GM15510 (cell line): ENCODE measurements at regions not wholly inside any gene's neighbourhood (a gene's known extent, or its start where the extent isn't known, plus 50 kb on each side); places are given as distances from the start of the nearest gene placed in this dataset.

Experiments
- POLR2A ChIP-seq: IDR thresholded peaks from 3 replicates; pipeline ENCODE4 v1.6.1; 2011; ENCODE audit warnings: borderline replicate concordance; ENCODE audit not compliant: insufficient read length; ENCODE audit errors: extremely low read depth

DNA sequence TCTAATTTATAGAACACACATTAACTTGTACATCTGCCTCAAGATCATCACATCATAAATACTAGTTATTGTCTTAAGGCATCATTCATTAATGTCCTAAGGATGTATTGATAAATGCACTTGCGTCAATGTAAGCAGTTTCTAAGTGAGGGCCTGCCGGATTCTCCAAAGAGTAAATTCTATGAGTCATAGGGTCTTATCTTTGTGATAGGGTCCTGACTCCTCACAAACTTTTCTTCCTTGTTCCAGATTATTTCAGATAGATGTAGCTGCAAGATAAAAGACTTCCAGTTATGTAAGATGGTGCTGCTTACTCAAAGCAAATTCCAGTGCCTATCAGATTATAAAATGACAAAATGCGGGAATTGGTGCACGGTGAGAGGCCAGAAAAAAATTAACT lies 315.0 kb upstream of the SLC39A10 start:
- TF ChIP-seq POLR2A, result no peak

DNA sequence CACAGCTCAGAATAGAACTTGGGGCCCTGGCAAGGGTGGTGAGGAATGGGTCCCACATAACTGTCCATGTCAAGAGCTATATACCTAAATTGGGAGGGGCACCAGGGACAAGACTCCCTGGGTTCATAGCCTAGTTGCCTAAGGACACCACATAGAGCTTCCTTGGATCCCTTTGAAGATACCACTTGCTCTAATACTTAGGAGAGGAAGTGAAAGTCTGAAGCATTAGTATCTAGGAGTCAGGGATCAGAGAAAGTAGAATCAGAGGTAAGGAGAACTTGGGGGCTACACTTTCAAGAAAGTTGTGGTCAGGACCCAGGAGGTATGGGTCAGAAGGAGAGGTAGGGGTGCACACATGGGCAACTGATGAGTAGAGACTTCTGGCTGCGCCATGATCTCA lies 318.2 kb upstream of the SLC39A10 start:
- TF ChIP-seq POLR2A, result no peak

DNA sequence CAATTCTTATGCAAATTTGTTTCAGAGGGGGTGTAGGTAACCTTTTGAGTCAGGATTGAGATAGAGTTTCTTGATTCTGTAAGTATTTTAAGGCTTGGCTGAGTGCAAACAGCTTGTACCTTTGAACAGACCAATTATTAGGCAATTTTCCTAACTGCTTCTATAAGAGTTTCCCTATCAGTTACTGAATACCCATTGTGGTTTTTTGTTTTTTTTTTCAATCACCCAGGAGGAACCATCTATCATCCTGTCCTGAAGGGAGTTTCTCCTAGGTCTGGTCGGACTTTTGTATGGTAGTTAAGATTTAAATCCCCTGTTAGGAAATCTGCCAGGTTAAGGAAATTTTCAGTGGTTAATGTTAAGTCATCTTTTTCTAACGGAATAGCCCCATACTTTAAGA lies 319.4 kb upstream of the SLC39A10 start:
- TF ChIP-seq POLR2A, result no peak

DNA sequence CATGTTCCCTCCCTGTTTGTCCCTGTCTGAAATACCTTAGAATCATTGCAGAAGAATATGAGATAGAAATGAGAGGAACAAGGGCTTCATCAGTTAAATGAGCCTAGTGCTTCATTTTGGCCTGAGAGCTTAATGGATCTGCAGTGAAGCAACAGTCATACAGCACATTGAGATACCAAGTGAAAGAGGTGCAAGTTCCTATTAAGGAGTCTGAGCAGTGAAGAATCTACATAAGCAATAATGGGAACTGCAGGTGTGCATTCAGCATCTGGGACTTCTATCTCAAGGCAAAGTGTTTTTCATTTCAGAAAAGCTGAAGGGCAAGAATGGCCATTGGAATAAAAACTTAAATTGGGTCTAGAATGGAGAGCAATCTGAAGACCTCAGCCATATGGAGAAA lies 323.2 kb upstream of the SLC39A10 start:
- TF ChIP-seq POLR2A, result no peak

DNA sequence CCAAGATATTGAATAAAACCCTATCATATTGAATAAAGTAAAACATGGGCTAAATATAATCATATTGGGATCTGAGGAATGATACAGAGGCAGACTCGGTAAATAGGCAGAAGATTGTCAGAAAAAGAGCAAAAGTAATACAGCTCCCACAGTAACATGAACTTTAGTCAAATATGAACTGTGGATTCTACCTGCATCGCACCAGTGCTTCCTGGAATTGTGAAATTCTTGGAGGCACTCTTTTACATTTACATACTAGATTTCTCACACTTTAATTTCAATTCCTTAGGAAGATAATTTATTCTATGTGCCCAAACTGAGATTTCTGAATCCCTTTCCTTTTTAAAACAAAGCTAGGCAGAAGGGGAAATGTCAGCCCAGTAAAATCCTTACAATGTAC lies 325.1 kb upstream of the SLC39A10 start:
- TF ChIP-seq POLR2A, result no peak

DNA sequence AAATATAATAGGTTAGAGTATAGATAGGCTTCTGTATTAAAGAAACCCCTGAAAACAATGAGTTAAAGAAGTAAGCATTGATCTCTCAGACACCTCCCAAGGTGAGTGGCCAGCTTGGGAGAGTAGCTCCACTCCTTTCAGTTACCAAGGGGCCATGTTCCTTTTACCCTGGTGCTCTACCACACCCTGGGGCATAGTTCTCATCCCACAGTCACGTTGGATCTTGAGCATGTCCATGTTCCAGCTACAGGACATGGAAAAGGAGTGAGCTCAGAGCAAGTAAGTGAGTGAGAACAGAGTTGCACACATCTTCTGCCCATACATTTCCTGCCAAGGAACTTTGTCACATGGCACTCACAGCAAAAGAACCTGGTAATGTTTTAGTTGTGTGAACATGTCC lies 325.9 kb upstream of the SLC39A10 start:
- no peak for TF ChIP-seq POLR2A

DNA sequence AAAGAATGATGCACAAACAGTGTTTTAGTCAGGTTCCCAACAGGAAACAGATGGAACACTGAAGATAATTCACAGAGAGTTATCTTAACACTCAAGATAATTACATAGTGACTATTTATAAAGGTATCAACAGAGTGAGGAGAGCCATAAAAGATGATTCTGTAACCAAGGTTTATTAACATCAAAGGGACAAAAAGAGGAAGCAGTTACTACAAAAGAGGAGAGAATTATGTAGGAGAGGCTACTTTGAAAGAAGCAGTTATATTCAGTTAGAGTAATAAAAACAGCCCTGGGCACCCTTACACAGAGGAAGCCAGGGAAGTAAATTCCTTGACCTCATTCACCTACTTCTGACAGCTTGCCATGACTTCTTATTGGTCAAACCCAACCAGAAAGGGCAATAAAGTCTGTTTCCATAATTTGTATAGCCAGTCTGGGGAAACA lies 326.5 kb upstream of the SLC39A10 start:
- no peak for TF ChIP-seq POLR2A

DNA sequence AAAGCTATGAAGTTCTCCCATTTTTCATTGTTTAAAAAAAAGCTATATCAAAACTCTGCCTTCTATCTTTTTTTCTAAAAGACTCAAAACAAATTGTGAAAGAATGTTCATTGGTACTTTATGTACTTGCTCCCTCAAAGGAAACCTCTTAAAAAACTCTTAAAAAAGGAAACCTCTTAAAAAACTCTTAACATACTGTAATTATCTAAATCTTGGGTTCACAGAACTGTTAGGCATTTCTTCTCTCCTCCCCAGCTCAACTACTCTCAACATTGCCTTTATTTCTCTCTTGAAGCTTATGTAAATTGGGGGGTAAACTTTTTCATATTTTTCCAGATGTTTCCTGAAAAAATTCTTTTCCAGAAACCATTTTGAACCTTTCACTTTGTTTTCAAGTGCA lies 330.5 kb upstream of the SLC39A10 start:
- no peak for TF ChIP-seq POLR2A

DNA sequence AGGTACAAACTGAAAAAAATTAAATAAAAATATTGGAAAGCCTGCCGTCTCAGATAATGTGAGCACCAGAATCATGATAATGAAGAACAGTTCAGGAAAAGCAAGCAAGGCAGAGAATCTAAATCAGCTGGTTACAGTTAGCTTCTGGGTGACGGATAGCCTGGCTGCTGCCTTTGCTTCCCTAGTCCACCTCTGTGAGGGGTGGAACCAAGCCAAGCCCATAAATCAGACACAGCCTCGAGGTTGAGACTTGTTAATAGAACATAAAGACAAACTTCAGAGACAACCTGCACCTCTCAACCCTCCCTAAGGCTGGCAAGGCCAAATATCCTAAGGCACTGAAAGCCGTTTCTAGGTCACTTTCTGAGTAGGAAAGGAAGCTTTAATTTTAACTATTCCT lies 334.7 kb upstream of the SLC39A10 start:
- no peak for TF ChIP-seq POLR2A

DNA sequence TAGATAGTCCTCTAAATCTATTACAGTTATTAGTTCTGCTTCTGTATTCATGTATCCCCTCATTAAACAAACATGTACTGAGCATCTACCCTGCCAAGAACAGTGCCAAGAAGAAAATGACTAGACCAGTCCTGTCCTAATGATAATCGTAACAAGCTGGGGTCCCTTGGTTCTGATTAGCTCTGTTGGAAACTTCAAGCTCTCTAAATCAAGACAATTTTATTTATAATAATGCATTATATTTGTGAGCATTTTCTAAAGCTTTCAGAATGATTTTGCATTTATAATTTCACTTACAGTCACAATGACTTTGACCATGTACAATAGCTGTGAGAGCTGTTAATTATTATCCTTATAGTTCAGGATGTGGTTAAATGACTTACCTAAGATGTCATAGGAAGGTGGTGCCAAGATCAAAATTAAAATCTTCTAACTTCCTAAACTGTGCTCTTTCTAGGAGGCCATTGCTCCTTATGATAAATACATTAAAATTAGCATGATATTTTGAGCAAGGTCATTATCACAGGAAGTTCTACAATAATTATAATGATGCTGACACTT lies 336.5 kb upstream of the SLC39A10 start:
- no peak for TF ChIP-seq POLR2A

DNA sequence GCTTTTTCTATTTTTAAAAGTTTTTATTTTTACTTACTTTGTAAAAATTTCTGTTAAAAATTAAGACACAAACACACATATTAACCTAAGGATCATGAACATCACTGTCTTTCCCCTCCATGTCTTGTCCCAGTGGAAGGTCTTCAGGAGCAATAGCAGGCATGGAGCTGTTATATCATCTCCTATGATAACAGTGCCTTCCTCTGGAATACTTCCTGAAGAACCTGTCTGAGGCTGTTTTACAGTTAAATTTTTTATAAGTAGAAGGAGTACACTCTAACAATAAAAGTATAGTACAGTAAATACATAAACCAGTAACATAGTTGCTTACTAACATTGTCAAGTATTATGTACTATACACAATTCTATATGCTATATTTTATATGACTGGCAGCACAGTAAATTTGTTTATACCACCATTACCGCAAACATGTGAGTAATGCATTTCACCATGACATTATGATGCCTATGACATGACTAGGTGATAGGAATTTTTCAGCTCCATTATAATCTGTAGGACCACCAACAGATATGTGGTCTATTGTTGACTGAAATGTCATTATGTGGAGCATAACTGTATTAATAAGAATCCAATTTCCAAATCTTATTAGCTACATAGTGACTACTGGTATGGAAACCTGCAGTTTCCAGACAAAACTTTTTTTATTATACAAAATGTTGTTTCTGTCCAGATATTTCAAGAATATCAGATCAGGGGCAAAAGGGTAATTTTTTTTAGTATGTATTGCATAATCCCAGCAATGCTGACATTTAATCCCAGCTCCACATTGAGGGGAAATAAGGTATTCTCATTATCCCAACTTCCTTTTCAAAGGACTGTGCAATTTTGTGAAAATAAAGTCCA lies 337.2 kb upstream of the SLC39A10 start:
- no peak for TF ChIP-seq POLR2A

DNA sequence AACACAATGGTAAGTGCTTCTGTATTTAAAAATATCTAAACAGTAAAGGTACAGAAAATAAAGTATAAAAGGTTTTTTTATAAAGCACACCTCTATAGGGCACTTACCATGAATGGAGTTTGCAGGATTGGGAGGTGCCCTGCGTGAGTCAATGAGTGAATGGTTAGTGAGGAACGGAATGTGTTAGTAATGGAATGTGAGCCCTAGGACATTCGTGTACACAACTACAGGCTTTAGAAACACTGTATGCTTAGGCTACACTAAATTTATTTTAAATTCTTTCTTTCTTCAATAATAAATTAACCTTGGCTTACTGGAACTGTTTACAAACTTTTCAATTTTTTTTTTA lies 337.9 kb upstream of the SLC39A10 start:
- TF ChIP-seq POLR2A, result no peak

DNA sequence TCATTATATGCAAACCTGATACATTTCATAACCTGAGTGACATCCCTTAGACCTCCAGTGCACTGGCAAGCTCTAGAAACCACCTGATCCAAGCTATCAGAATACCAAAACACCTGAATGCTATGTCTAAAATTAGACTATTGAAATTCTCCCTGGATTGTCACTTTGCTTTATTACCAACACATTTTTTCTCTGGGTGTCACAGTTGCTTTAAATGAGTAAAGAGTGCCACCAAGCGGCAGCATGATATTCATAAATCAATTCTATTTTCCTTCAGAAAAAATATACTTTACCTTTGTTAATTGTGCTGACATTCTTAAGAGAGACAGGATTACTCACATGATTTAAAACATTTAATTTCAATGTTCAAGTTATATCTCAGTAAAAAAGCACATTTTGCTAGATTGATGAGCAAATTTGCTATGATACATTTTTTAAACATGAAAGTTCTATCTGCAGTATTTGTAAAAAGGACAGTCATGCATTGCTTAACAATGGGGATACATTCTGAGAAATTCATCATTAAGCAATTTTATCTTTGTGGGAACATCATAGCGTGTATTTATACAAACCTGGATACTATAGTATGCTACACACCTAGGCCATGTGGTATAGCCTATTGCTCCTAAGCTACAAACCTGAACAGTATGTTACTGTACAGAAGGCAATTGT lies 338.4 kb upstream of the SLC39A10 start:
- no peak for TF ChIP-seq POLR2A

DNA sequence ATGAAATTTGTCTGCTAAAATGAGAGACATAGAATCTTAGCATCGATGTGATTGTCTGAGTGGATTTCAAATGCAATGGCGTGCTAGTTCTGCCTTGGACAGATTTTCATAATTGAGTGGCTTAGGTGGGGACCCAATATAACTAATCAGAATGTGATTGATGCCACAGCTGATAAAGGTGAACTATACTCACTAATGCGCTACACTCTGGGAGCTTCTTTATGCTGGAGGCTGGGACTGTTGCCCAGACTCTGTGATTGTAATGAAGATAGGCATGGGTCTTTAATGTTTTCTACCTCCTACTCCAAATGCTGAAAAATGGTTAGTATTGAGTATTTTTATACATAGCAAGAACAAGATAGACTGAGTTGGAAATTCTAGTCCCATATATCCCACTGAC lies 339.5 kb upstream of the SLC39A10 start:
- TF ChIP-seq POLR2A, result no peak

DNA sequence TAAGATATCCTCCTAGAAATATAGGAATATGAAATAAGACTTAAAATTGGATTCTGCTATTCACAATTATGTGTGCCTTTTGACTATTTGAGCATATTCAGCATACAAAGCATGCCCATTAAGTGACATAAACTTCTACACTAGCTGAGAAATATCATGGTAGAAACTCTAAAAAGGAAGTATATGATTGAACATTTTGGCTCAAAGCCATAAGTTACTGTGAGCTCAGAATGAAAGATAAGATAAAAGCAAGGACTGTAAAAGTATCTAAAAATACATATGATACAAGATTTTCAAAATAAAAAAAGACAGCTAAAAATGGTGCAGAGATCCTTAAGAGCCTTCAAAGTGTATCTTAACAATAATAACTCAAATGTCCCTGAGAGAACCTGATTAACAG lies 340.5 kb upstream of the SLC39A10 start:
- TF ChIP-seq POLR2A, result no peak

DNA sequence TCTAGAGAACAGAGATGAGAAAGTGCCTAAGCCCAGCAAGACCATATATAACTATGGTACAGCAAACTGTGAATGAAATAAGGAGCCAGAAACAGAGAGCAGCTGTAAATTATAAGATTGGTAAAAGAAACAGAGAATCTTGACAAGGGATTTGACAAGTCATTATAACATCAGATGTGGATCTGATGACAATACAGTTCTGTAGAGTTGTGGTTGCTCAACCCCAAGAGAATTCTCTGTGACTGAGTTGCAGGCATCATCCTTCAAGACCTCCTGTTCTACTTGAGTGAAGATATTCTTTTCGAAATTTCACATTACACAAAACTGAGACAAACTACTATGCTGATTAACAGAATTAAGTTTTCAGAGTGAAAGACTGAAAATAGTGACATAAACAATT lies 343.1 kb upstream of the SLC39A10 start:
- TF ChIP-seq POLR2A, result no peak
